GM19240 (cell line): ENCODE measurements at regions not wholly inside any gene's neighbourhood (a gene's known extent, or its start where the extent isn't known, plus 50 kb on each side); places are given as distances from the start of the nearest gene placed in this dataset.

ENCODE experiments used
- DNase-seq: peaks from one replicate; pipeline ENCODE4 v3.0.0; 2011; ENCODE audit warnings: low spot score; ENCODE audit not compliant: insufficient read length

- no peak for DNase-seq
Observed at GRCh38 chr6:87995461-87995860, 52.2 kb upstream of the SPACA1 start.

DNA sequence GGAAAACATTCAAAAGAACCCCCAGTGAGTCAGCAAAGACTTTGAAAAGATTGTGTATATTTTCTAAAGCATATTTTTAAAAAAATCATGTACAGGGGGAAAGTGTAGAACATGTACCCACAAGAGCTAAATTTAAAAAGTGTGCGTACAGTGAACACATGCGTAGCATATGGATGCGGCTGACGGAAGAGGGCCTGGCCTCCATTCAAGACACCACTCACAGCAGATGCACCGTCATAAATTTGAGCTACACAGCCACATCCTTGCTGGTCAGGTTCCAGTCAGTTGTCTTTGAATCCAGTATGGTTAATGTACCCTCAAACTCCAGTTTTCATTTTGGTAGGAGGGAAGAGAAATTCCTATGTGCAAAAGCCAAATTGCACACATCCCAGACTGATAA is 54.3 kb upstream of the SPACA1 start:
- no peak for DNase-seq

- DNase-seq, result no peak
Observed at GRCh38 chr6:87990871-87991270, 56.8 kb upstream of the SPACA1 start.

DNA sequence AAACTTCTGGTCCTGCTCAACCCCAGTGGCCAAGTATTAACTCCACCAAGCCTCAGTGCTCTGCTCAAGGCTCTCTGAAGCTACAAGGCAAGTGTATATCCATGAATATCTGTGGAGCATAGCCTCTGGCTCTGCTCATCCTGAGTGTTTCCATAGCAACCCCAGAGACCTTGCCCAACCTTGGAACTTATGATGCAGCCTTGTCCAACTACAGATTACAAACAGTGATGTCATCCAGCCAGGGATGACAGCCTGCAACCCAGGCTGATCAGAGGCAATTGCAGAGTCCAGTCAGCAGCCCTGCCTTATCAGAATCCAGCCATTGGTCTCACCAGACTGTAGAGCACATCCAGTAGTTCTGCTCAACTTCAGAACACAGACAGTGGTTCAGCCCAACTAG is 65.5 kb upstream of the SPACA1 start:
- no peak for DNase-seq

- no peak for DNase-seq
Observed at GRCh38 chr6:87979737-87980136, 67.9 kb upstream of the SPACA1 start.

DNA sequence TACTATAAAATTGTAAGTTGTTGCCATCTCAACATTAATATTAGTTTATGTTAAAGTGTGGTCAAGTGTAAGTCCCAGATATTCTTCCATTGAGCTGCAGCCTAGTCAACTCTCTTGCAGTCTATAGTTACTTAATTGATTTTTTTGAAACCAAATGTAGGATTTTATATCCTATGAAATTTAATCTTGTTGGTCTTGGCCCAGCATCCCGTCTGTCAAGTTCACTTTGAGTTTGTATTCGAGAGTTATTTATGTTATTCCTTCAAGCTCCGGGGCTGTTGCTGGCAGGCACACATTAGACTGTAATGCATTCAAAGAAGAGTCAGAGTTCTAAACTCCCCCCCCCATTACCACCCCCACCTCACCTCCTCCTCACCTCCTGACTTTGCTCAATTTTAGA is 71.0 kb upstream of the SPACA1 start:
- no peak for DNase-seq

DNA sequence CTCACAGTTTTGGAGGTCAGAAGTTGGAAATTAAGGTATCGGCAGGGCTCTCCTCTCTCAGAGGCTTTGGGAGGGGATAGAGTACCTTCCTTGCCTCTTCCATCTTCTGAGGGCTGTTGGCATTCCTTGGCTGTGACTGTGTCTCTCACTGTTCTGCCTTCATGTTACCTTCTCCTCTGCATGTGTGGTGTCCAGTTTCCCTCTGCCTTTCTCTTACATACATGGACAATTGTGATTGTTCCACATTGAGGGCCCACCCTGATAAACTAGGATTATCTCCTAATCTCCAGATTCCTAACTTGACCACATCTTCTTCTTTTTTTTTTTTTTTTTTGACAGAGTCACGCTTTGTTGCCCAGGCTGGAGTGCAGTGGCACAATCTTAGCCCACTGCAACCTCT is 72.1 kb upstream of the SPACA1 start:
- no peak for DNase-seq

DNA sequence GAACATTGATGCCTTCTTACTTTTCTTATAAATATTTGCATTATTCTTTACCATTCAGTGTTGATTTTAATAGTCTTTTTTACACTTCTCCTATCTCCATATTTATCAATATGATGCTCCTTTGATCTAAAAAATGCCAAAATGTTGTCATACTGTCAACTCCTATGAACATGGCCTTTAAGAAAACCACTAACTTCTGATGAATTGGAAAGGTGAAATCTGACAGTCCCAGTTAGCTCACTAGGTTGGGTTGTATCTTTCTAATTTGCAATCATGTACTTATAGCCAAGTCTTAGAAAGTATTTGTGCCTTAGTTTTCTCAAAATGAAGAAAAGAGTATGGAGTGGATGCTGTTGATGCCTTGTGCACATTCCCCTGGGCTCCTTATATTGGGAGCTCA is 75.4 kb upstream of the SPACA1 start:
- DNase-seq, result no peak

- no peak for DNase-seq
Observed at GRCh38 chr6:87971605-87972262, 75.9 kb upstream of the SPACA1 start.

DNA sequence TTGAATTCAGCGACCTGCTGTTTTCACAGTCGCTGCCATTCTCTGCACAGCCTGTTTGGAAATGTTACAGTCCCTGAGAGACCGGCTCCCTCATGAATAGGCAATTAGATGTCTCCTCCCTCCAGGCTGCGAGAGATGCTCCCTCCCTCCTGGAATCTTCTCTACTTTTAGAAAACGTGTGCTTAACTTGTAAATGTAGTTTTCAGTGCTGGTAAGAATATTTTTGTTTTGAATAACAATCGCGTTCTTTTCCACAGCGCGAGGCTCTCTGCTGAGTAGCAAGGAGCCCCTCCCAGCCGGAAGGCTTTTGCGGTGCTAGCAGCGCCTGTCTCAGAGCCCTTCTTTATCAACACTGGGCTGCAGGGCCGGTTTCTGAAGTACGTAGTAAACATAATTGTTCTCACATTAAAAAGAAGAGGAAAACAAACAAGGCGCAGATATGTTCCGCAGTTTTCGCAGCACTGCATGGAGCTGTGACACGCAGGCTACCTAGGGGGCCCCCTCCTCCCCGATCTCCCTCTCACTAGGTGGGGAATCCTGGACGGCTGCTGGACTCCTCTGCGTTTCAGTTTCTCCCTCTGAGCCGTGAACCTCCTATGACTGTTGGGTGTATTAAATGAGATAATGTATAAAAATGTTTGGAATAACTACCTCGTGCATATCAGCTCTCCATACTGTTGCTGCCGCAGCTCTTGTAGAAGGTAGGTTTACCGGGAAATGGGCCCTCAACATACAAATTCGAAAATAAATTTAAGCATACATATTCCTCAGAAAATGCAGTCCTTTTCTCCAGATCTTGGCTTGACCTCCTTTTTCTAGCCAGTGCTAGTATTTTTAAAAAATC is 79.0 kb upstream of the SPACA1 start:
- DNase-seq, result no peak

- no peak for DNase-seq
Observed at GRCh38 chr6:87965806-87966205, 81.8 kb upstream of the SPACA1 start.

- no peak for DNase-seq
Observed at GRCh38 chr6:87959083-87959482, 88.6 kb upstream of the SPACA1 start.

DNA sequence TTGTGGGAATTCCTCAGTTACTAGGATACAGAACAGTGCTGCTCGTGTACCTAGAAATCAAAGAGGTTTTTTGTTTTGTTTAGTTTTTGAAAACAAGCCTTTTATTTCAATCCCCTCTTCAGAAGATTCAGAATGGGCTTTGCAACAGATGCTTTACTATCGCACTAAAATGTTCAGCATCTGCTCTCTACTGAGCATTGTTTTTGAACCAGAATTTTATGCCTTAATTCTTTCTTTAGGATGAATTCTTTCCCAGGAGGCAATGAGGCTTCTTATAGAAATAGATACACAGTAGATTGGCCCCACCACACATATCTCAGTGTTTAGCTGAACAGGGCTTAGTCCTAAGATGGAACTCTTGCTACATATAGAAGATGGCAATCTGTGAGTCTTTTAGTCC is 95.9 kb upstream of the SPACA1 start:
- DNase-seq, result no peak

DNA sequence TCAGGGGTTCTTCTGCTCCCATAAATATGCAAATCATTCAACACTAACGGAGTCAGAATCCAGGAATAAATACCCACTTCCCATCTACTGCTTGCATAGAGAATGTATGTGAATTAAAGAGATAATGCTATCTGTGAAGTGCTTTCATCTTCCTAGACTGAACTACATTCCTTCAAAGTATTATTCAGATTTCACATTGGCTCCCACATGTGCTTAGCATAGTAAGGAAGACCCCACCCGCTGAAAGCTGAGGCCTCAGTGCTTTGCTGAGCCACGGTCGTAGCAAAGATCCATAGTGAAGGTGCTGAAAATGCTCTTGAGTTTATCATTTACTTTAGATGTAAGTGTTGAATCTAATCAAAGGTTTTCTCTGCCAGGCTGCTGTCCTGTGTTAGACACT is 97.0 kb upstream of the SPACA1 start:
- no peak for DNase-seq

DNA sequence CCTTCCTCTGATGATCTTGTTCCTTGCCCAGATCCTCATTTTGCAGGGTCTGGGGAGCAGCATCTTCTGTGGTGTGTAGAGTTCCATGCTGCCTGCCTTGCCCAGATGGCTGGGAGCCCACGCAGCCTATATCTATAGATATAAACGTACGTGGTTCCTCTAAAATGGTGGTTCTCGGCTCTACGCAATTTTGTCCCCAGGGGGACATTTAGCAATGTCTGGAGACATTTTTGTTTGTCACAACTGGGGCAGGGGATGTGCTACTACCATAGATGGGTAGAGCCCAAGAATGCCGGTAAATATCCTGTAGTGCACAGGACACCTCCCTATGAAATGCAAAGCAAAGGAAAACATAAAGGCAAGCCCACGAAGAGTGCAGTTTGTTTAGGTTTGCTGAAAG is 98.4 kb upstream of the SPACA1 start:
- DNase-seq, result no peak

DNA sequence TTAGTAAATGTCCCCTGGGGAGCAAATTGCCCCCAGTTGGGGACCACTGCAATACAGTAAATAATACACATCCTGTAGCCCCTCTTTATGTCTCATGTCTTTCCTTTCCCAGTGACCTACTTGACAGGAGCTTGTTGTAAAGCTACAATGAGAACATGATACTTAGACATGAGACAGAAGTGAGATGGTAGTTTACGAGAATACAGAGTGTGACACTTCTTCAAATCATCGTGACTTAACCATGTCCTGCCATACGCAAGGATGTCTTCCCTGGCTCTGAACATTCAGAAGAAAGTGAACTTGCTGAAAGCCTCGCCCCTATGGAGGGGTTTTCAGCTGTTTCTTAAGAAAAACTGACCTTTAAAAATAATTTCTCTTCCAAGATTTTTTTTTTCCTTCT is 101.0 kb upstream of the SPACA1 start:
- no peak for DNase-seq

DNA sequence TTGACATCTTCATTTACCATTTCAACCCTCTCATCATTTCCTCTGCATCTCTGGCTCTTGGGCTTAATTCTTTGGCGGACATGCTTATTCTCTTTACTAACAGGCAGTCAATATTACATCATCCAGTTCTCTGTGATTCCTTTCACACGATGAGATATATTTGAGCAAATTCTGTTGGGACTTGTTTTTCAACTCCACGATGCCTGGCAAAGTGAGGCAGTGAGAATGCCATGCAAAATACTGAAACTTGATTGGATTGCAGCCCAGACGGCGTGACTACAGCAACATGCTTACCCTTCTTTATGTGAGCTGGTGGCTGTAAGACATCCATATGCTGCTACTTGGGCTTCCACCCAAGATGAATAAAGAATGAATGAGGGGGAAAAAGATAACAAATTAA is 101.7 kb upstream of the SPACA1 start:
- DNase-seq, result no peak

DNA sequence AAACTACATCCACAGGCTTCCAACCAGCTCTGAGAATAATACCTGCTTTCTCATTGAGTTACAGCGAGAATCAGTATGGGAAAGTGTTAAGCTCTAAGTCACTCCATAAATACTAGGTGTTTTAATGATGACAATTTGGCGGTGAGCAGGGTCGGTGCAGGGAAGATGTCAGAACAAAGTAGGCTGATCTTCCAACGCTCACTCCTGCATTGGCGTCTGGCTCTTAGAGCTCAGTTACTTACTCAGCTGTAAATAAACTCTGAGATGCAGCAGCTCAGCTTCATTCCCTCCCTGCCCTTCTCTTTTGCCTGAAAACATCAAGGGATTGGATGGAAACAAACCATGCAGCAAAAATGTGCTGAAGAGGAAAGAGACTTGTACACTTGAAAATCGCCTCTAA is 102.5 kb upstream of the SPACA1 start:
- no peak for DNase-seq

DNA sequence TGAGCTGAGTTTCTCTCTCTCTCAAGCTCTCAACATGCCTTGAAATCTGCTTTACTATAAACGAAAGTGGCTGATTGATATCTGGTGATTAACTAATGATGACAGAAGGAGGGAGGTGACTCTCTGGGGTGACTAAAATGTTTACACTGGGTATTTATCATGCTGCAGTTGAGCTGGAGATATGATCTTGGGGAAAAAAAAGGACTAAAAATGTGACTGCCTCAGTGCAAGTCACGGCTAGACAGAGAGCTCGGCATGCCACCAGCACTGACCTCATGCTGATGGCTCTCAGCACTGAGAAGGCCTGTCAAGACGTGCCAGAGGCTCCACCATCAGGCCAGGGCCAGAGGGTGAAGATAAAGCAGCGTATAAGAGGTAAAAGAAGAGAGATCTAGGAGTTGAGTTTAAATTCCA is 103.1 kb upstream of the SPACA1 start:
- no peak for DNase-seq

- DNase-seq, result no peak
Observed at GRCh38 chr6:87943191-87943590, 104.5 kb upstream of the SPACA1 start.

- no peak for DNase-seq
Observed at GRCh38 chr6:87941556-87942358, 105.9 kb upstream of the SPACA1 start.

GRCh38 chr6:87939776-87940175 is 107.9 kb upstream of the SPACA1 start:
- DNase-seq, result no peak
